ENCODE measurements at regions not wholly inside any gene's neighbourhood (a gene's known extent, or its start where the extent isn't known, plus 50 kb on each side); places are given as distances from the start of the nearest gene placed in this dataset.

DNA sequence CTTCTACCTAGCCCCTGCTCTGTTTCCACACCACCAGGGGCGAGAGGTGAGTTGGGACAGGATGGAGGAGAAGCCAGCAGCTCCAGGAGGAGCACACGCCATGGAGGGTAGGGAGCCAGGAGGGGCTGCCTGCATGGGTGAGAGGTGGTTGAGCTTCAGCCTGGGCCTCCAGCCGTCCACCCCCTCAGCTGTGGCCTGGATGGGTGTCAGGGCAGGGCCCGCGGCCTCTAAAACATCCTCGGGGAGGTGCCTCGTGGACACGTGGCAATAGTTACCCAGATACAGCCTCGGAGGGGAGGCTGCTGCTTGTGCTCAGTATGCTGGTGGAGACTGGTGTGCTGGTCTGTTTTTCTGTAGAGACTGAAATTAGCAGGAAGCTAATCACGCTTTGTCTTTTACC, 104.7 kb upstream of the GSE1 start:
- no peak for DNase-seq
- H4K8ac ChIP-seq (ENCODE audit: low read depth, low read length), result no peak overlapping the region
- H3K27me3 ChIP-seq (ENCODE audit: insufficient read depth, low read length, poor library complexity), result no peaks in the 10 kb centered on the region
- H4K5ac ChIP-seq (ENCODE audit: low read length), result no peak overlapping the region
- H3K4ac ChIP-seq (ENCODE audit: low read depth, low read length), result no peak overlapping the region
- no peak overlapping the region for H2BK120ac ChIP-seq (ENCODE audit: low read depth, low read length)
- H3K36me3 ChIP-seq (ENCODE audit: control insufficient read depth, insufficient read depth, low read length), result no peaks in the 10 kb centered on the region
- no peak overlapping the region for H3K23ac ChIP-seq (ENCODE audit: low read length)
- no peak overlapping the region for H3K9ac ChIP-seq (ENCODE audit: low read length)
- H3K27ac ChIP-seq (ENCODE audit: low read depth, low read length), result no peak overlapping the region
- H3K4me1 ChIP-seq (ENCODE audit: control insufficient read depth, low read depth, low read length), result no peaks in the 10 kb centered on the region
- no peak overlapping the region for H3K4me2 ChIP-seq (ENCODE audit: low read length)
- no peak overlapping the region for H3K18ac ChIP-seq (ENCODE audit: low read length)
- no peaks in the 10 kb centered on the region for H3K79me2 ChIP-seq (ENCODE audit: control insufficient read depth, insufficient read depth, low read length)
- H2BK15ac ChIP-seq (replicated peaks; ENCODE audit: low read depth), result no peak overlapping the region
- no CpG with 5 or more reads among the region's 10 CpGs for WGBS (ENCODE audit: extremely low coverage, insufficient coverage, low lambda C conversion rate)
- H3K79me1 ChIP-seq (ENCODE audit: low read length), result no peaks in the 10 kb centered on the region
- no peak overlapping the region for H2BK5ac ChIP-seq (ENCODE audit: low read length)
- H3K4me3 ChIP-seq (ENCODE audit: low read length), result no peak overlapping the region
- no peak overlapping the region for H2AK5ac ChIP-seq (ENCODE audit: low read length)
- H3K56ac ChIP-seq (ENCODE audit: low read length), result no peak overlapping the region

DNA sequence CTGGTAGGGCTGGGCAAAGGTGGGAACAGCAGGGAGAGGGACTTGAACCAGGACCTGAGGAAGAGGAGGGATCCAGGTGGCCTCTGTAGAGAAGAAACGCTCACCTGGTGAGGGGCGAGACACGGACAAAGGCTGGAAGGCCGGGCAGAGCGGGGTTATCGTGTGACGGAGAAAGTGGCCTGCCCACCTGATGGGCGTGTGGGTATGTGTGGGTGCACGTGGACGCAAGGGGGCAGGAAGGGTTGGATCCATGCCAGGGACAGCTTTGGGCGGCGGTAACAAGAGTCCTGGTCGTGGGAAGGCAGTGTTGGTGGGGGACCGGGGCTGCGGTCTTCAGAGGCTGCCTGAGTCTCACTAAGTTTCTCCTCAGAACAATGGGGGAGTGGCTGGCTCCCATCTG, 104.1 kb upstream of the GSE1 start:
- Histone ChIP-seq H3K27ac (ENCODE audit: low read depth, low read length) (no peak overlapping the region), H3K27me3 (ENCODE audit: insufficient read depth, low read length, poor library complexity) (no peaks in the 10 kb centered on the region), H2BK120ac (ENCODE audit: low read depth, low read length) (no peak overlapping the region), H2BK15ac (replicated peaks; ENCODE audit: low read depth) (no peak overlapping the region), H3K79me1 (ENCODE audit: low read length) (no peaks in the 10 kb centered on the region), H3K23ac (ENCODE audit: low read length) (peak overlapping the region; percentile 6), H3K9ac (ENCODE audit: low read length) (no peak overlapping the region), H3K56ac (ENCODE audit: low read length) (no peak overlapping the region), H3K4me1 (ENCODE audit: control insufficient read depth, low read depth, low read length) (no peaks in the 10 kb centered on the region), H3K18ac (ENCODE audit: low read length) (no peak overlapping the region), H3K36me3 (ENCODE audit: control insufficient read depth, insufficient read depth, low read length) (no peaks in the 10 kb centered on the region), H2BK5ac (ENCODE audit: low read length) (no peak overlapping the region), H2AK5ac (ENCODE audit: low read length) (no peak overlapping the region), H4K8ac (ENCODE audit: low read depth, low read length) (no peak overlapping the region), H3K79me2 (ENCODE audit: control insufficient read depth, insufficient read depth, low read length) (no peaks in the 10 kb centered on the region), H3K4ac (ENCODE audit: low read depth, low read length) (no peak overlapping the region), H4K5ac (ENCODE audit: low read length) (no peak overlapping the region), H3K4me2 (ENCODE audit: low read length) (no peak overlapping the region), H3K4me3 (ENCODE audit: low read length) (no peak overlapping the region)
- no peak for DNase-seq
- WGBS (ENCODE audit: extremely low coverage, insufficient coverage, low lambda C conversion rate), result no CpG with 5 or more reads among the region's 15 CpGs

DNA sequence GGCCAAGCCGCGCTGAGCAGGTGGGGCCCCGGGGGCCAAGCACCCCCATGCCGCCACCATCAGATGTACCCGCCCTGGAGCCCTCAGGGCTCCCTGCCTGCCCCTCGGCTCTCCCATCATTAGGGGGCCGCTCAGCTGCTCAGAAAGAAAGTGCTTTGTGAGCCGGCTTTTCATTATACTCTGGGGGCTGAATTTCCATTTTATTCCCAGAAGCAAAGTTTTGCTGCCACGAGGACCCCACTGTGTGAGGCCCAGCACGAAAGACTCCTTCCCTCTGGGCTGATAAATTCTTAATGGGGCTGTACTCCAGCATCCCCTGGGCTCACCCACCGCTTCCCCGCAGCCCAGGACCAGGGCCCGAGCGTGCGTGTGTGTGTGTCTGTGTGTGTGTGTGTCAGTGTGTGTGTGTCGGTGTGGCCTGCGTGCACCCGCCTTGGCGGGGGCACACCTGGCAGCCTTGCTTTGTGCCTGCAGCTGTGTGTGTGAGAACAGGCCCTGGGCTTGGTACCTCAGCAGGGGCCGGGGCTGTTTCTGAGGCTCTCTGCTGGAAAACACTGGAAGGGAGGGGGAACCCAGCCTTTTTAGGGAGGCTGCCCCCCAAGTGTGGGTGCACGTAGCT, 103.0 kb upstream of the GSE1 start:
- Histone ChIP-seq H3K27ac (ENCODE audit: low read depth, low read length) (no peak overlapping the region), H3K23ac (ENCODE audit: low read length) (no peak overlapping the region), H3K36me3 (ENCODE audit: control insufficient read depth, insufficient read depth, low read length) (no peaks in the 10 kb centered on the region), H2BK120ac (ENCODE audit: low read depth, low read length) (no peak overlapping the region), H3K4me1 (ENCODE audit: control insufficient read depth, low read depth, low read length) (peaks cover 1% of the 10 kb centered on the region), H2BK15ac (replicated peaks; ENCODE audit: low read depth) (no peak overlapping the region), H3K18ac (ENCODE audit: low read length) (no peak overlapping the region), H3K9ac (ENCODE audit: low read length) (no peak overlapping the region), H3K79me1 (ENCODE audit: low read length) (no peaks in the 10 kb centered on the region), H3K56ac (ENCODE audit: low read length) (no peak overlapping the region), H3K27me3 (ENCODE audit: insufficient read depth, low read length, poor library complexity) (no peaks in the 10 kb centered on the region), H4K8ac (ENCODE audit: low read depth, low read length) (no peak overlapping the region), H3K4ac (ENCODE audit: low read depth, low read length) (no peak overlapping the region), H3K4me3 (ENCODE audit: low read length) (no peak overlapping the region), H2AK5ac (ENCODE audit: low read length) (no peak overlapping the region), H3K4me2 (ENCODE audit: low read length) (no peak overlapping the region), H3K79me2 (ENCODE audit: control insufficient read depth, insufficient read depth, low read length) (no peaks in the 10 kb centered on the region), H2BK5ac (ENCODE audit: low read length) (no peak overlapping the region), H4K5ac (ENCODE audit: low read length) (no peak overlapping the region)
- no peak for DNase-seq
- WGBS (ENCODE audit: extremely low coverage, insufficient coverage, low lambda C conversion rate), result no CpG with 5 or more reads among the region's 21 CpGs

DNA sequence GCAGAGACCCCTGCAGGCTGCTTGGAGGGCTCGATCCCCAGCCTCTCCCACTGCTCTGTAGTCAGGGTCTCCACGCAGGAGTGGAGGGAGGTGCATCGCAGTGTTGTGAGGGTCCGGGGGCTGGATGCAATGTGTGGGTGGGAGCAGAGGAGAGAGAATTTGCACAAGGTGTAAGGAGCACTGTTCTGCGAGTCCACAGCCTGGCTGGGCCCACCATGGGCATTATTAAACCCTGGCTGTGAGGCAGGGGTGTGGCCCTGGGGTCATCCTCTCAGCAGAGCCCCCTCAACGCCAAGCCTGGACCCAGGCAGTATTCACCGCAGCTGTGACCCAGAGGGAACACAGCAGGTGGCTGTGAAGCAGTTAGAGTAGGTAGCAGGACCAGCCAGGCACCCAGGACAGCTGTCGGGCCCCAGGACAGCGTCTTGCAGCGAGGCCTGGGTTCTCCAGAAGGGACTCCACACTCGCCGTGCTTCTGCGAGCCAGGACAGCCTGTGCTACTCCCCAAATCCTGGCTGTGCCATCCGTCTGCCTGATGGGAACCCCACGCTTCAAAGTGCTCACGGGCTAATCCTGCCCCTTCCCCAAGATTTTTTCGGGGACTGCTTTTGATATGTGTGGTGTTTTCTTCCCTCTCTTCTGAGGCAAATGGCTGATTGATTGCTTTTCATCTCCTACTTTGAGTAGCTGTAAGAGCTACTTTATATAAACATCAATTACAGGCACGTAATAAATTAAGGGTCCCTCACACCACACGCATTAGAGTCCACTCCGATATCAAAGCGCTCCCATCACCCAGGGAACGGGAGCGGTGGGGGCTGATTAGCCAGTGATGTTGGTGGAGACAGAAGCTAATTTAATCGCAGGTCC, 100.9 kb upstream of the GSE1 start:
- H2BK120ac ChIP-seq (ENCODE audit: low read depth, low read length), result no peak overlapping the region

DNA sequence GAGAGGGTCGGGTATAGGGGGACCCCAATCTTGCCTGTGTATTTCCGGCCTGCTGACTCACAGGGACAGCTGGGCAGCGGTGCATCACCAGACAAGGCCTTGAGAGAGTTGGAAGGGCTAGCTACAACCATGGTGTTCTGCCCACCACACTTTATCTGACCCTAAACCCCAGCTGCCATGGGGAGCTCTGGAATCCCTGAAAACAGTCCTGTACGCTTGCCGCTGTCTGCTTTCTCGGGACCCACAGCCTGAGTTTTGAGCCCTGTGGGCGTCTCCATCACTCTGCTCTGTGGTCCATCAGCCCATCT, 100.4 kb upstream of the GSE1 start:
- Histone ChIP-seq H3K4me3 (ENCODE audit: low read length) (no peak overlapping the region), H3K4me1 (ENCODE audit: control insufficient read depth, low read depth, low read length) (peaks cover 1% of the 10 kb centered on the region), H3K56ac (ENCODE audit: low read length) (no peak overlapping the region), H3K9ac (ENCODE audit: low read length) (no peak overlapping the region), H3K27me3 (ENCODE audit: insufficient read depth, low read length, poor library complexity) (no peaks in the 10 kb centered on the region), H3K27ac (ENCODE audit: low read depth, low read length) (no peak overlapping the region), H4K8ac (ENCODE audit: low read depth, low read length) (no peak overlapping the region), H2BK120ac (ENCODE audit: low read depth, low read length) (no peak overlapping the region), H3K4me2 (ENCODE audit: low read length) (no peak overlapping the region), H4K5ac (ENCODE audit: low read length) (no peak overlapping the region), H3K79me1 (ENCODE audit: low read length) (no peaks in the 10 kb centered on the region), H2BK15ac (replicated peaks; ENCODE audit: low read depth) (no peak overlapping the region), H3K4ac (ENCODE audit: low read depth, low read length) (no peak overlapping the region), H3K18ac (ENCODE audit: low read length) (no peak overlapping the region), H3K79me2 (ENCODE audit: control insufficient read depth, insufficient read depth, low read length) (no peaks in the 10 kb centered on the region), H2BK5ac (ENCODE audit: low read length) (no peak overlapping the region), H3K36me3 (ENCODE audit: control insufficient read depth, insufficient read depth, low read length) (no peaks in the 10 kb centered on the region), H3K23ac (ENCODE audit: low read length) (no peak overlapping the region), H2AK5ac (ENCODE audit: low read length) (no peak overlapping the region)
- no CpG with 5 or more reads among the region's 7 CpGs for WGBS (ENCODE audit: extremely low coverage, insufficient coverage, low lambda C conversion rate)
- DNase-seq, result no peak

More for the DNA sequence above, 100.9 kb upstream of the GSE1 start:
- no CpG with 5 or more reads among the region's 24 CpGs for WGBS (ENCODE audit: extremely low coverage, insufficient coverage, low lambda C conversion rate)
- Histone ChIP-seq H3K4ac (ENCODE audit: low read depth, low read length) (no peak overlapping the region), H3K4me1 (ENCODE audit: control insufficient read depth, low read depth, low read length) (peaks cover 1% of the 10 kb centered on the region), H3K36me3 (ENCODE audit: control insufficient read depth, insufficient read depth, low read length) (no peaks in the 10 kb centered on the region), H3K9ac (ENCODE audit: low read length) (no peak overlapping the region), H2AK5ac (ENCODE audit: low read length) (no peak overlapping the region), H2BK5ac (ENCODE audit: low read length) (no peak overlapping the region), H3K27me3 (ENCODE audit: insufficient read depth, low read length, poor library complexity) (no peaks in the 10 kb centered on the region), H3K18ac (ENCODE audit: low read length) (no peak overlapping the region), H3K23ac (ENCODE audit: low read length) (no peak overlapping the region), H3K79me2 (ENCODE audit: control insufficient read depth, insufficient read depth, low read length) (no peaks in the 10 kb centered on the region), H3K4me3 (ENCODE audit: low read length) (no peak overlapping the region), H3K56ac (ENCODE audit: low read length) (no peak overlapping the region), H3K79me1 (ENCODE audit: low read length) (no peaks in the 10 kb centered on the region), H3K4me2 (ENCODE audit: low read length) (no peak overlapping the region), H3K27ac (ENCODE audit: low read depth, low read length) (no peak overlapping the region), H2BK15ac (replicated peaks; ENCODE audit: low read depth) (no peak overlapping the region), H4K8ac (ENCODE audit: low read depth, low read length) (no peak overlapping the region), H4K5ac (ENCODE audit: low read length) (no peak overlapping the region)
- no peak for DNase-seq

All from mesendoderm (in vitro differentiated cells).